Nephron (organoid): ENCODE measurements at regions not wholly inside any gene's neighbourhood (a gene's known extent, or its start where the extent isn't known, plus 50 kb on each side); places are given as distances from the start of the nearest gene placed in this dataset.

Source experiments
- H3K27ac Mint-ChIP-seq, 3 experiments: 2 replicates each; pipeline ENCODE4 v1.8.0; 2020; ENCODE audit warnings: mixed read lengths in 3 of 3, mild to moderate bottlenecking in 2 of 3, moderate library complexity in 1 of 3
- H3K27me3 Mint-ChIP-seq: 2 replicates; pipeline ENCODE4 v1.8.0; 2021; ENCODE audit warnings: low read depth, mild to moderate bottlenecking, moderate library complexity, mixed read lengths
- H3K36me3 Mint-ChIP-seq: 2 replicates; pipeline ENCODE4 v1.8.0; 2020; ENCODE audit warnings: low read depth, mixed read lengths
- H3K4me1 Mint-ChIP-seq: 2 replicates; pipeline ENCODE4 v1.8.0; 2020; ENCODE audit warnings: mixed read lengths
- H3K4me3 Mint-ChIP-seq, 3 experiments: 2 replicates each; pipeline ENCODE4 v1.8.0; 2020; ENCODE audit warnings: mild to moderate bottlenecking in 3 of 3, mixed read lengths in 3 of 3, moderate library complexity in 2 of 3
- H3K9me3 Mint-ChIP-seq: 2 replicates; pipeline ENCODE4 v1.8.0; 2020; ENCODE audit warnings: mixed read lengths
- CTCF ChIP-seq, 3 experiments: fragments of 200-600 bp; sonication (generic); IDR thresholded peaks; one replicate each; pipeline ENCODE4 v1.5.0; 2021; ENCODE audit warnings: antibody characterized with exemption in 3 of 3; ENCODE audit not compliant: unreplicated experiment in 3 of 3

- no peak overlapping the region for H3K4me3 Mint-ChIP-seq
- no peak overlapping the region for H3K27ac Mint-ChIP-seq
- no peaks in the 10 kb centered on the region for H3K27me3 Mint-ChIP-seq
- H3K9me3 Mint-ChIP-seq: no peaks in the 10 kb centered on the region
- H3K4me1 Mint-ChIP-seq: no peaks in the 10 kb centered on the region
- no peak for TF ChIP-seq CTCF (IDR thresholded peaks at IDR 0.05; ENCODE audit: unreplicated experiment in 3 of 3)
- H3K36me3 Mint-ChIP-seq: no peaks in the 10 kb centered on the region
These were observed 242.1 kb upstream of the TRAM1L1 start for GRCh38 chr4:117327491-117327890.

GRCh38 chr4:117328333-117328732 is 243.0 kb upstream of the TRAM1L1 start:
- Mint-ChIP-seq H3K4me3 (no peak overlapping the region), H3K27me3 (no peaks in the 10 kb centered on the region), H3K36me3 (no peaks in the 10 kb centered on the region), H3K27ac (no peak overlapping the region), H3K4me1 (no peaks in the 10 kb centered on the region), H3K9me3 (no peaks in the 10 kb centered on the region)
- TF ChIP-seq CTCF (IDR thresholded peaks at IDR 0.05; ENCODE audit: unreplicated experiment in 3 of 3): no peak

- no peaks in the 10 kb centered on the region for H3K36me3 Mint-ChIP-seq
- H3K4me1 Mint-ChIP-seq: no peaks in the 10 kb centered on the region
- H3K9me3 Mint-ChIP-seq: no peaks in the 10 kb centered on the region
- H3K4me3 Mint-ChIP-seq: no peak overlapping the region
- H3K27ac Mint-ChIP-seq: no peak overlapping the region
- TF ChIP-seq CTCF (IDR thresholded peaks at IDR 0.05; ENCODE audit: unreplicated experiment in 3 of 3): no peak
- no peaks in the 10 kb centered on the region for H3K27me3 Mint-ChIP-seq
These were observed 246.4 kb upstream of the TRAM1L1 start for GRCh38 chr4:117331817-117332216.

GRCh38 chr4:117334451-117335188 is 249.2 kb upstream of the TRAM1L1 start:
- no peak for TF ChIP-seq CTCF (IDR thresholded peaks at IDR 0.05; ENCODE audit: unreplicated experiment in 3 of 3)
- Mint-ChIP-seq H3K36me3 (no peaks in the 10 kb centered on the region), H3K4me3 (no peak overlapping the region), H3K9me3 (no peaks in the 10 kb centered on the region), H3K27me3 (no peaks in the 10 kb centered on the region), H3K27ac (no peak overlapping the region), H3K4me1 (no peaks in the 10 kb centered on the region)

- H3K9me3 Mint-ChIP-seq: no peaks in the 10 kb centered on the region
- H3K27me3 Mint-ChIP-seq: no peaks in the 10 kb centered on the region
- H3K36me3 Mint-ChIP-seq: no peaks in the 10 kb centered on the region
- no peak for TF ChIP-seq CTCF (IDR thresholded peaks at IDR 0.05; ENCODE audit: unreplicated experiment in 3 of 3)
- no peaks in the 10 kb centered on the region for H3K4me1 Mint-ChIP-seq
- H3K4me3 Mint-ChIP-seq: no peak overlapping the region
- no peak overlapping the region for H3K27ac Mint-ChIP-seq
These were observed 272.1 kb upstream of the TRAM1L1 start for GRCh38 chr4:117357437-117357836.

GRCh38 chr4:117357866-117358265 is 272.5 kb upstream of the TRAM1L1 start:
- Mint-ChIP-seq H3K4me3 (no peak overlapping the region), H3K27me3 (no peaks in the 10 kb centered on the region), H3K4me1 (no peaks in the 10 kb centered on the region), H3K27ac (no peak overlapping the region), H3K36me3 (no peaks in the 10 kb centered on the region), H3K9me3 (no peaks in the 10 kb centered on the region)
- no peak for TF ChIP-seq CTCF (IDR thresholded peaks at IDR 0.05; ENCODE audit: unreplicated experiment in 3 of 3)
